Right lobe of liver (tissue), 6 donors: ENCODE measurements at regions not wholly inside any gene's neighbourhood (a gene's known extent, or its start where the extent isn't known, plus 50 kb on each side); places are given as distances from the start of the nearest gene placed in this dataset.

Source experiments
- ATAC-seq, 4 donors: fragments of 200-7000 bp; cut with Tn5 transposase; one replicate each; pipeline ENCODE4 v1.9.1; 2020; ENCODE audit warnings: mild to moderate bottlenecking in 4 of 4, moderate library complexity in 4 of 4
- DNase-seq, 3 donors: peaks; one replicate each; pipeline ENCODE4 v3.0.0-alpha.2; 2020
- H3K27ac ChIP-seq, 3 donors: fragments of 200-600 bp; one replicate each; pipeline ENCODE4 v1.8.0; 2022
- H3K27me3 ChIP-seq, 2 donors: fragments of 200-600 bp; one replicate each; pipeline ENCODE4 v1.8.0; 2022
- H3K36me3 ChIP-seq, 4 donors: fragments of 200-600 bp; sonication (generic) in 1 of 4; one replicate each; pipeline versions ENCODE4 v1.5.1 to v1.8.0; 2017 to 2022; ENCODE audit warnings: control low read depth in 1 of 4
- H3K4me1 ChIP-seq, 4 donors: fragments of 200-600 bp; sonication (generic) in 1 of 4; one replicate each; pipeline versions ENCODE4 v1.5.1 to v1.8.0; 2017 to 2022; ENCODE audit warnings: control low read depth in 1 of 4
- H3K4me3 ChIP-seq, 3 donors: fragments of 200-600 bp; one replicate each; pipeline ENCODE4 v1.8.0; 2022
- H3K9me3 ChIP-seq, 4 donors: fragments of 200-600 bp; sonication (generic) in 1 of 4; one replicate each; pipeline versions ENCODE4 v1.5.1 to v1.8.0; 2017 to 2022; ENCODE audit warnings: control low read depth in 1 of 4
- CTCF ChIP-seq, 4 donors: fragments of 200-600 bp in 3 of 4; fragments of 450-650 bp in 1 of 4; IDR thresholded peaks; one replicate each; pipeline versions ENCODE4 v1.5.1 to v1.8.0; 2016 to 2022; ENCODE audit warnings: antibody characterized with exemption in 4 of 4, mild to moderate bottlenecking in 2 of 4
- POLR2A ChIP-seq: fragments of 450-650 bp; IDR thresholded peaks from one replicate; pipeline ENCODE4 v1.6.1; 2017; ENCODE audit warnings: antibody characterized with exemption, mild to moderate bottlenecking
- WGBS: methylation state at CpG from one replicate; pipeline ENCODE4 v1.1.6; 2018; ENCODE audit warnings: low coverage, low lambda C conversion rate; ENCODE audit not compliant: insufficient coverage; ENCODE audit errors: missing lambda C conversion rate; 5-methylcytosine and 5-hydroxymethylcytosine counted together
- intact Hi-C, 2 donors: fragments of 100-400 bp; cut with DNase I; formaldehyde crosslinking; loops; one replicate each; pipeline versions ENCODE4 v1.11.2 to v1.14.1; 2022
- donor health status: DM: no; HTN: yes; CAD: no.
- donor health status: DM: no; HTN: no; CAD: no.
- donor health status: DM: no; HTN: no; CAD: no.
- donor health status: DM: no; HTN: yes; CAD: no.
- donor health status: DM: no; HTN: yes; CAD: no.

- DNase-seq: no peak
- intact Hi-C loops: no loop called here
- TF ChIP-seq POLR2A: no peak
- no peak for TF ChIP-seq CTCF (IDR thresholded peaks at IDR 0.05)
- no peak overlapping the region for H3K27ac ChIP-seq
- no peaks in the 10 kb centered on the region for H3K9me3 ChIP-seq
- no peaks in the 10 kb centered on the region for H3K4me1 ChIP-seq
- ATAC-seq: no peak
- H3K27me3 ChIP-seq: no peaks in the 10 kb centered on the region
- H3K4me3 ChIP-seq: no peak overlapping the region
- H3K36me3 ChIP-seq: no peaks in the 10 kb centered on the region
- WGBS: no CpG with 5 or more reads among the region's 2 CpGs
Observed at GRCh38 chr14:98871796-98872195, 400.2 kb downstream of the BCL11B start.

GRCh38 chr14:98877065-98877464, 394.9 kb downstream of the BCL11B start:
- TF ChIP-seq CTCF (IDR thresholded peaks at IDR 0.05): no peak
- TF ChIP-seq POLR2A: no peak
- no peak for DNase-seq

GRCh38 chr14:98878282-98878681, 393.7 kb downstream of the BCL11B start:
- Histone ChIP-seq H3K27me3 (no peaks in the 10 kb centered on the region), H3K36me3 (no peaks in the 10 kb centered on the region), H3K9me3 (no peaks in the 10 kb centered on the region), H3K4me1 (no peaks in the 10 kb centered on the region), H3K27ac (no peak overlapping the region), H3K4me3 (no peak overlapping the region)
- TF ChIP-seq CTCF (IDR thresholded peaks at IDR 0.05) (no peak), POLR2A (no peak)
- WGBS: 81% methylated on average over 3 of the region's 3 CpGs
- intact Hi-C loops: no loop called here
- DNase-seq (no peak), ATAC-seq (no peak)

More at GRCh38 chr14:98877065-98877464, 394.9 kb downstream of the BCL11B start:
- ATAC-seq: no peak
- no peak overlapping the region for H3K4me3 ChIP-seq
- intact Hi-C loops: no loop called here
- H3K27me3 ChIP-seq: no peaks in the 10 kb centered on the region
- H3K9me3 ChIP-seq: no peaks in the 10 kb centered on the region
- 67% methylated on average over 1 of the region's 1 CpG for WGBS
- no peaks in the 10 kb centered on the region for H3K36me3 ChIP-seq
- H3K4me1 ChIP-seq: no peaks in the 10 kb centered on the region
- H3K27ac ChIP-seq: no peak overlapping the region

- no peak for DNase-seq
- intact Hi-C loops: no loop called here
- H3K9me3 ChIP-seq: no peaks in the 10 kb centered on the region
- no peak overlapping the region for H3K27ac ChIP-seq
- no peak overlapping the region for H3K4me3 ChIP-seq
- peak in 1 of 4 donors; percentile 22 for ATAC-seq
- 64% methylated on average over 6 of the region's 8 CpGs for WGBS
- no peak for TF ChIP-seq POLR2A
- H3K27me3 ChIP-seq: no peaks in the 10 kb centered on the region
- H3K4me1 ChIP-seq: no peaks in the 10 kb centered on the region
- H3K36me3 ChIP-seq: no peaks in the 10 kb centered on the region
Observed at GRCh38 chr14:98886982-98887381, 385.0 kb downstream of the BCL11B start.

GRCh38 chr14:98888281-98888680, 383.7 kb downstream of the BCL11B start:
- Histone ChIP-seq H3K27ac (no peak overlapping the region), H3K9me3 (no peaks in the 10 kb centered on the region), H3K4me3 (no peak overlapping the region), H3K27me3 (no peaks in the 10 kb centered on the region), H3K4me1 (no peaks in the 10 kb centered on the region), H3K36me3 (no peaks in the 10 kb centered on the region)
- intact Hi-C loops: no loop called here
- ATAC-seq: no peak
- DNase-seq: no peak
- WGBS: 32% methylated on average over 2 of the region's 3 CpGs
- TF ChIP-seq CTCF (IDR thresholded peaks at IDR 0.05) (no peak), POLR2A (no peak)
